Left renal cortex interstitium (tissue), 4 donors: ENCODE measurements at regions not wholly inside any gene's neighbourhood (a gene's known extent, or its start where the extent isn't known, plus 50 kb on each side); places are given as distances from the start of the nearest gene placed in this dataset.

Source experiments
- DNase-seq, 4 donors: peaks; one replicate each; pipeline ENCODE4 v3.0.0-alpha.2; 2013; ENCODE audit warnings: low read depth in 4 of 4, low spot score in 2 of 4, missing footprints in 1 of 4

DNA sequence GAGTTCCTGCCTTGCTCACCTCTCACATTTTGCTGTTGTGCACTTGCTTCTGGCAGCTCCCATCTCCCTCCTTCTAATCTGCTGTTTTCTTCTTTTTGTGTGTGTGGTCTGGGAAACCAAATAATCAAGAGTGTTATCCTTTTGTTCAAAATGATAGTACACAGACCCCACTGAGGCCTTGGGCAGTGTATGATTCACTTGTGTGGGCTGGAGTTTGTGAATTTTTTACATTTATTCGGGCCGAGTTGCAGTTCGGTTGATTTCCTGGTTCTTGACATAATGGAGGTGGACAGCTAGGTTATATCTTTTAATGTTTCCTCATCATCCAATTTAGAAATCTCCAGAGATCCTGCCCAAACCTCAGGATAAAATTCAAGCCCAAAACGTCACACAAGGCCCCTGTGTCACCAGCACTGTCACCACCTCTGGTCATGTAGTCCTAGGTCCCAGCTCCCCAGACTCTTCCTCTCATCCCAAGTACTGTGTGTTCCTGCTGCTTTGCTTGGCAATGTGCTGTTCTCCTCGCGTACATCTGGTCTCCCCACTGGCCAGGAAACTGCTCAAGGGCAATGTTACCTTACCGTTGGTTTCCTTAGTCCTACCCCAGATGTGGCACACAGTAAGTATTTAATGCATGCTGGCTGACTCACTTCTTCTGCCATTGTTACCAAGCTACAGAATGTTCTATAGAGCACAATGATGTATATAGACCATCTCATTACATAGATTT lies 55.7 kb upstream of the PHACTR2 start:
- DNase-seq = no peak

- DNase-seq = no peak
These were observed 56.4 kb upstream of the PHACTR2 start for GRCh38 chr6:143621159-143621873.

DNA sequence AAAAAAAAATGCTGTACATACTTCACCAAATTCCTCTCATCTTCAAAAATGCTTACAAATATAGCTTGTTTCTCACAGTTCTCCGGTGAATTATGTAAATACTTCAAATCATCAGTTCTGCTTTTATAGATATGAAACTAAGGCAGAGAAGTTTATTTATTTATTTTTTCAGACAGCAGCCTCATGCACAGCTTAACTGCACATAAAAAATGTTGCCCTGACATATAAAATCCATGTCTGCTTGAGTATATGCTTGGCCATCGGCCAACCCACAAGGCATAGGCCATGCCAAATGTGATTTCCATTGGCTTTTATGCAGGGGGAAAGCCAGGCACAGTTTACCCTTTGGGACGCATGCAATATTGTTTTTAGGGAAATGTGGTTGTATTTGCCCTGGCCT lies 57.3 kb upstream of the PHACTR2 start:
- DNase-seq = no peak

DNA sequence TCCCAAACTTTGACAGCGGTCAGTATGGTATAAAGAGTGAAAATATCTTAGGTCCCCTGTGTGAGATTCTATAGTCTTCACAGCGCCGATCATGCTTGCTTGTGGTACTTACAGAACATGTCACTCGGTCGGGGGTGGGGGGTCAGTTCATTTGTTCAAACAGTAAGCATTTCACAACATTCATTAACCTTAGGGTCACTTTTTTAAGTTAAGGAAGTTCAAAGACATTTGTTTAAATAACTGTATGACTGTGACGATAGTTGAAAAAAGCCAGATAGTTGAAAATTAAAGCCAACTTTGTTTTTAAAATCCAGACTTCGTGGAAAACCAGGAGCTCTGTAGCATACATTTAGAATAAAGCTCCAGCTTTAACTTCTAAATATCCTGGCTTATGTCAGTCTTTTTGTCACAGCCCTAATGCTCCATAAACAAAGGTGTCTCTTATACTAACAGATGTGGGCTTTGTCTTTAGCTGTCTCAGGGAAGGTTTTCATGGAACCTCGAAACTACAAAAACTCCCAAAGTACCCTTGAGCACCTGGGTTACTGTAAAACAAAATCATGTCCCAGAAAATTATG lies 57.9 kb upstream of the PHACTR2 start:
- no peak for DNase-seq

GRCh38 chr6:143616741-143617140 lies 61.0 kb upstream of the PHACTR2 start:
- no peak for DNase-seq

GRCh38 chr6:143615785-143616184 lies 62.0 kb upstream of the PHACTR2 start:
- DNase-seq = no peak

DNA sequence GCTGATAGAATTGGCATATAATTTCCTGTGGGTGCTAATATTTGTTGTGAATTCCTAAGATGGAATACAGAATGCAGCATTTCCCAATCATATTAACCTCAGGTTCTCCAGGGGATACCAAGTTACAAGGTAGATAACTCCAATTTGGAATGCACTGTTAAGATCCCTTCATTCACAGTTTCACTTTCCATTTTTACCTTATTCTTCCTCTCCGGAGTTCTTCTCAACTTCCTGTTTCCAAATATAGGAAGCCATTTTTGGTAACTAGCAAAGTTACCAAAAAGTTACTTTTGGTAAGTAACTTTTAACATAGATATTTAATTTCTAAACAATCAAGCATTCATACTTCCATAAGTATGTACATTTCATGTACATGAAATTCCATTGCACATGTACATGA lies 63.5 kb upstream of the PHACTR2 start:
- no peak for DNase-seq

GRCh38 chr6:143613749-143614148 lies 64.0 kb upstream of the PHACTR2 start:
- no peak for DNase-seq

DNA sequence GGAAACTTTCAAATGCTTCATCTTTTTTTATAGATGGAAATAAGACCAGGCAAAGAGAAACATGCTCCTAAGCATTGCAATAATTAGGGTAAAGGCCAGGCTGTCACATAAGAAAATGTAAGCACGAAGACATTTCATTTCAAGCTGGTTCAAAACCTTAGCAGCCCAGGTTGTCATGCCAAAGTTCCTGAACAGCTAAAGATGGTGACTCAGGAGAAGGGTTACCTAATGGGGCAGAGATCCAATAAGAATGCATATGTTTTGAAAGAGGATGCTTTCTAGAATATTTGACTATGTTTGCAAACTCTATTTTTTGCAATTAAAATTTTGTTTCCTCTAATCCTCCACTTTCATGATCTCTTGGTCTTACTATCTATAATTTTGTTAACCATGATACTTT lies 65.6 kb upstream of the PHACTR2 start:
- DNase-seq = no peak

- no peak for DNase-seq
These were observed 66.2 kb upstream of the PHACTR2 start for GRCh38 chr6:143611580-143611979.

DNA sequence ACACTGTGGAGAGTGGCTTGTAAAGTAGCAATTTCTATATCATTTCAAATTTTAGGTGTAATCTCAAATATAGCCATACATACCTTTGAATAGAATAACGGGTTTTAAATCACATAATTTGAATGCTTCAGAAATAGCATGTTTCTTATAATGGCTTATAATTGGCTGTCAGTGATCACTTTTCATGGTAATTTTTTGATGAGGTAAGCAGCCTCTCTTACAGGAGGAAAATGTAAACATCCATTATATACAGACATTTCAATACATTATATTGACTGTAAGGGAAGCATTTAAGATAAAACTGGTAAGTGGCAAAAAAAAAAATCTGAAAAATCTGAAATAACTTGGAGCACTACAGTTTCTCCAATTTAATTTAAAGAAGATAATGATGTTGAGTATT lies 67.8 kb upstream of the PHACTR2 start:
- no peak for DNase-seq

GRCh38 chr6:143609501-143609900 lies 68.3 kb upstream of the PHACTR2 start:
- DNase-seq = no peak

DNA sequence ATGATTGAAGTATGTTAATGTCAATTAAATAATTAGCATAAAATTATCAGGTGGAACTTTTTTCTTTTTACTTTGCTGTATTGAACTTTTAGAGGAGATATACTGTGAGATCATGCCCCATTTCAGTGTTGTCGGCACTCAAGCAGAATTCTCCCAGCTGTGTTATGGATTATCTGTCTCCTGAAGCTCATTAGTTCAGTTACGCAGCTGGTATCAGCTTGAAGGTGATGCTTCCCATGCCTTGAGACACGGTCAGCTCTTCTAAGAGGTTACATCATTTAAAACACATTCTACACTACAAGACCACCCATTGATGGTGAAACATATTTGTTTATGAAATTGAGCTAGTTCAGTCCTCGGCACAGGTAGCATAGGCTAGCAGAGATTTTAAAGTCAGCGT lies 68.9 kb upstream of the PHACTR2 start:
- DNase-seq = no peak

- DNase-seq = no peak
These were observed 69.8 kb upstream of the PHACTR2 start for GRCh38 chr6:143607974-143608373.

DNA sequence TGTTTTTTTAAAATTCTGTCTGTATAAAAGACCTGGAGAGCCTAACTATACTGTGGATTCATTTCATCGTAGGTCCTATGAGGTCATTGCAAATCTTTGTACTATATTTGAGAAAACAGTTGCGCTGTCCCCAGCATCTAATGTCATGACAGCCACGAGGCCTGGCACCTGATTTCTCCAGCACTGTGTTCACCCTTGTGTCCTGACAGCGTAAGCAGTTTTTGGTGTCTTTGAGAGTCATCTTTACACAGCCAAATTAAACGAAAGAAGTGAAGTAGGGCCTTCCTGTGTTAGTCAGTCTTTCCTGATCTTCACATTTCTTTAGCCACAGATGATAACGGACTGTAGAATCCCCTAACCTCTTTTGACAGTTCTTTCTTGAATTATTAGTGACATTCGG lies 70.6 kb upstream of the PHACTR2 start:
- no peak for DNase-seq

DNA sequence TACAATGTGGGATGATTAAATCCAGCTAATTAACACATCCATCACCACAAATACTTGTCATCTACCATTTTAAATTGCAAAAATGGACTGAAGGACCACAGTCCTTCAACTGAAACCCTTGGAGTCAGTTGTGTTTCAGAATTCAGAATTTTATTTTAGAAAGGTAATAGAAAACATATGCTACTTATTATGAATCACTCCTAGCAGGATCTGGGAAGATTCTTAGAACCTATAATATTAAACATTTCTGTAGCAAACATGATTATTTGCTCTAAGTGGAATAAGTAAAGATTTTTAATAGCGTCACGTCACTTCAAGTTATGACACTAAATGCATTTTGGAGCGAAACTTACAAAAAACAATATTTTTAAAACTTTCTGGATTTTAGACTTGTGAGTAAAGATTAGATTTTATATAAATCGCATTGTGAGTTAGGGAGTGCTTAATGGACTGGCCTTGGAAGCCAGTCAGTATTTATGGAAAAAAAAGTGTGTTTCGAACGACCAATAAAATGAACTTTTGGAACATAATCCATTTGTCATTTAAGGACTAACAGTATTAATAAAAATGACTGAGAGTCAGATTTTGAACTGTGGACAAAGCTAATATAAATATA lies 71.8 kb upstream of the PHACTR2 start:
- no peak for DNase-seq

DNA sequence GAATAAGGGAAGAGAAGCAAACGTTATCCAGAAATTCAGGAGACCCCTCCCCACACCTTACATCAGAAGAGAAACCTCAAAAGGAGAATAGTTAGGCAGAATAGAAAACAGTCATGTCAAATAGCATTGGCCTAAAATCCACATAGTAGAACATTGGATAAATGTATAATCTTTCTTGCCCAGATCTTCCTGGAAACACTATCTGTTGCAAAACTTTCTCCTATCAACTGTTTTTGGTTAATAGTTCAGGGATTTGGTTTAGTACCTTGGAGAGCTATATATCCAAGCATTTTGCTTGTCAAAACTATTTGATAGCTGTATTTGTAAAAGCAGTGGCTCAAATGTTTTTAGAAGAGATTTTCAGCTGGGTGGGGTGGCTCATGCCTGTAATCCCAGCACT lies 74.3 kb upstream of the PHACTR2 start:
- no peak for DNase-seq

GRCh38 chr6:143601504-143601903 lies 76.3 kb upstream of the PHACTR2 start:
- no peak for DNase-seq

DNA sequence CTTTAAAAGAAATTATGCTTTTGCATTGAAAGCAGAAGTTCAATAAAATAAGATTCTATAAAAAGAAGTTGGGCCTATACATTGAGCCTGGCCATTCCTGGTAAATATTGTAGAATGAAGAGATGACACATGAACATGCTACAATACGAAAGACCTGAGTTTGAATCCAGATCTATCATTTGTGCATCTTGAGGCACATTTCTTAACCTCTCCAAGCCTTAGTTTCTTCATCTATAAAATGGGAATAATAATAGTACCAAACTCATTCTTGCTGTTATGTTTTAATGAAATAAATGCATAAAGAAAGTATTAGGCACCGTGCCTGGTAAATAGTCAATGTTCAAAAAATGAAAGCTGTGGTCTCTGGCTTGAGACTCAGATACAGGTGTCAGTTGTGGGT lies 76.9 kb upstream of the PHACTR2 start:
- no peak for DNase-seq

DNA sequence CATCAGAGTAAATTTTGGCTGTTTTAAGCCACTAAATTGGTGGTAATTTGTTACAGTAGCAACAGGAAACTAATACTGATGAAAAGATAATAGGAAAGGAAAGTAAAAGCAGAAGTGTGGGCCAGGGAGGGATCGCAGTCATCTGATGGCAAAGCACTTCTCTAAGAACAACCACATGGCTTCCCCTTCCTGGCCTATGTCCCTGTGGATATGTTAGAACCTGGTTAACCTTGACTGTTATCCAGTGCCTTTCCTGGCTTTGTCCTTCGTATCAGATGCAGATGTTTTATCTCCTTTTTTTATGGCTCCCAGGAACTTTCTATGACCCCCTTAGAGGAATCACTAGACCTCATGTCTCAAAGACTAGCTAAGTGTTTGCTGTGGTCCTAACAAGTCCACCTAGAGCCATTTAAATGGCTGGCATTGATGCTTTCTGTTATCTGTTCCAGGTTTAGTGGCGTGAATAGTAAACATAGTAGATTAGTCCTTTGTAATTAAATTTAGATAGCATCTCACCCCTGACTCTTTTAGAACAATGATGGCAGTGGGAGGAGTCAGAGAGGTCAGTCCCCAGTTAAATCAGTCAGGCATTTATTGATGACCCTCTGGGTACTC lies 79.2 kb upstream of the PHACTR2 start:
- DNase-seq = no peak

GRCh38 chr6:143596866-143597265 lies 80.9 kb upstream of the PHACTR2 start:
- DNase-seq = no peak
